Peyer's patch (tissue), 4 donors: ENCODE measurements at regions not wholly inside any gene's neighbourhood (a gene's known extent, or its start where the extent isn't known, plus 50 kb on each side); places are given as distances from the start of the nearest gene placed in this dataset.
A peak's percentile ranks its signal among the peaks of the same experiment; 100 is the strongest.
"Not testable (repeated sequence)": the region's sequence is repeated elsewhere in the genome, so short reads cannot be mapped to it uniquely, and the experiment has no call there.

ENCODE experiments used
- DNase-seq, 3 donors: peaks; one replicate each; pipeline ENCODE4 v3.0.0-alpha.2; 2017 to 2019
- H3K27ac ChIP-seq, 4 donors: fragments of 200-600 bp; sonication (generic); one replicate each; pipeline ENCODE4 v1.5.1; 2016 to 2019
- H3K27me3 ChIP-seq, 2 donors: fragments of 200-600 bp; sonication (generic); one replicate each; pipeline ENCODE4 v1.5.1; 2019
- H3K36me3 ChIP-seq, 3 donors: fragments of 200-600 bp; sonication (generic); one replicate each; pipeline ENCODE4 v1.5.1; 2016 to 2019
- H3K4me1 ChIP-seq, 4 donors: fragments of 200-600 bp; sonication (generic); one replicate each; pipeline ENCODE4 v1.5.1; 2016 to 2019
- H3K4me3 ChIP-seq, 4 donors: fragments of 200-600 bp; sonication (generic); 1 replicate in 3 of 4; 2 replicates in 1 of 4; pipeline ENCODE4 v1.5.1; 2016 to 2019; ENCODE audit warnings: mild to moderate bottlenecking in 1 of 4
- H3K9me3 ChIP-seq, 4 donors: fragments of 200-600 bp; sonication (generic); one replicate each; pipeline ENCODE4 v1.5.1; 2016 to 2019; ENCODE audit warnings: mild to moderate bottlenecking in 1 of 4
- POLR2A ChIP-seq, 2 donors: fragments of 450-650 bp; IDR thresholded peaks; one replicate each; pipeline ENCODE4 v1.5.1; 2017; ENCODE audit warnings: antibody characterized with exemption in 2 of 2, mild to moderate bottlenecking in 2 of 2, moderate library complexity in 2 of 2
- TF ChIP-seq, protein P1 (sequence below), 6 experiments: fragments of 450-650 bp in 4 of 6; fragments of 200-600 bp in 2 of 6; sonication (generic) in 1 of 6; IDR thresholded peaks; one replicate each; pipeline ENCODE4 v1.5.1; 2017 to 2019; ENCODE audit warnings: antibody characterized with exemption in 6 of 6, mild to moderate bottlenecking in 3 of 6, moderate library complexity in 1 of 6

DNA sequence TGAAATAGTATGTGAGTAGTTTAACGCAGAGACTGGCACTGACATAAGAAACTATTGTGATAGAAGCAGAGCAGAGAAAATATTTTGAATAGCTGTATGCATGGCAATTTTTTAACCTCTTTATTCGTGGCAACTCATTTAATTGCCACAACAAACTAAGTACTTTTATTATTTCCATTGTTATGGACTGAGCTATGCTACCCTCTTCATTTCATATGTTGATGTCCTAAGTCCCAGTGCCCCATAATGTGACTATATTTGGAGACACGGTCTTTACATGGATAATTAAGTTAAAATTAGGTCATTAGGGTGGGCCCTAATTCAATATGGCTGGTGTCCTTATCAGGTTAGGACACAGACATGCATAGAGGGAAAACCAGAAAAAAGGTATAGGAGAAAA, 86.1 kb upstream of the PRSS3 start:
- TF ChIP-seq POLR2A (IDR thresholded peaks at IDR 0.05): no peak
- TF ChIP-seq, protein P1, sequence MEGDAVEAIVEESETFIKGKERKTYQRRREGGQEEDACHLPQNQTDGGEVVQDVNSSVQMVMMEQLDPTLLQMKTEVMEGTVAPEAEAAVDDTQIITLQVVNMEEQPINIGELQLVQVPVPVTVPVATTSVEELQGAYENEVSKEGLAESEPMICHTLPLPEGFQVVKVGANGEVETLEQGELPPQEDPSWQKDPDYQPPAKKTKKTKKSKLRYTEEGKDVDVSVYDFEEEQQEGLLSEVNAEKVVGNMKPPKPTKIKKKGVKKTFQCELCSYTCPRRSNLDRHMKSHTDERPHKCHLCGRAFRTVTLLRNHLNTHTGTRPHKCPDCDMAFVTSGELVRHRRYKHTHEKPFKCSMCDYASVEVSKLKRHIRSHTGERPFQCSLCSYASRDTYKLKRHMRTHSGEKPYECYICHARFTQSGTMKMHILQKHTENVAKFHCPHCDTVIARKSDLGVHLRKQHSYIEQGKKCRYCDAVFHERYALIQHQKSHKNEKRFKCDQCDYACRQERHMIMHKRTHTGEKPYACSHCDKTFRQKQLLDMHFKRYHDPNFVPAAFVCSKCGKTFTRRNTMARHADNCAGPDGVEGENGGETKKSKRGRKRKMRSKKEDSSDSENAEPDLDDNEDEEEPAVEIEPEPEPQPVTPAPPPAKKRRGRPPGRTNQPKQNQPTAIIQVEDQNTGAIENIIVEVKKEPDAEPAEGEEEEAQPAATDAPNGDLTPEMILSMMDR (IDR thresholded peaks at IDR 0.05): no peak
- H3K36me3 ChIP-seq: no peaks in the 10 kb centered on the region
- no peak overlapping the region for H3K4me3 ChIP-seq
- no peaks in the 10 kb centered on the region for H3K4me1 ChIP-seq
- no peaks in the 10 kb centered on the region for H3K9me3 ChIP-seq
- no peaks in the 10 kb centered on the region for H3K27me3 ChIP-seq
- no peak overlapping the region for H3K27ac ChIP-seq
- DNase-seq: no peak

GRCh38 chr9:33711418-33711817, 83.9 kb upstream of the PRSS3 start:
- not testable (repeated sequence) for DNase-seq, H3K9me3 ChIP-seq, H3K36me3 ChIP-seq, H3K27me3 ChIP-seq, H3K27ac ChIP-seq, H3K4me3 ChIP-seq, H3K4me1 ChIP-seq

GRCh38 chr9:33714989-33715388, 80.4 kb upstream of the PRSS3 start:
- TF ChIP-seq, protein P1 (IDR thresholded peaks at IDR 0.05): no peak
- TF ChIP-seq POLR2A (IDR thresholded peaks at IDR 0.05): no peak
- H3K36me3 ChIP-seq: no peaks in the 10 kb centered on the region
- no peaks in the 10 kb centered on the region for H3K4me1 ChIP-seq
- DNase-seq: no peak
- no peak overlapping the region for H3K27ac ChIP-seq
- no peaks in the 10 kb centered on the region for H3K27me3 ChIP-seq
- no peak overlapping the region for H3K4me3 ChIP-seq
- H3K9me3 ChIP-seq: no peaks in the 10 kb centered on the region

GRCh38 chr9:33718987-33719386, 76.4 kb upstream of the PRSS3 start:
- Histone ChIP-seq H3K36me3 (no peaks in the 10 kb centered on the region), H3K4me1 (peaks cover 0 to 3% (median 0%) of the 10 kb centered on the region in 4 donors), H3K27ac (no peak overlapping the region), H3K4me3 (no peak overlapping the region), H3K9me3 (no peaks in the 10 kb centered on the region), H3K27me3 (no peaks in the 10 kb centered on the region)
- DNase-seq: no peak
- TF ChIP-seq, protein P1 (IDR thresholded peaks at IDR 0.05): no peak
- no peak for TF ChIP-seq POLR2A (IDR thresholded peaks at IDR 0.05)

DNA sequence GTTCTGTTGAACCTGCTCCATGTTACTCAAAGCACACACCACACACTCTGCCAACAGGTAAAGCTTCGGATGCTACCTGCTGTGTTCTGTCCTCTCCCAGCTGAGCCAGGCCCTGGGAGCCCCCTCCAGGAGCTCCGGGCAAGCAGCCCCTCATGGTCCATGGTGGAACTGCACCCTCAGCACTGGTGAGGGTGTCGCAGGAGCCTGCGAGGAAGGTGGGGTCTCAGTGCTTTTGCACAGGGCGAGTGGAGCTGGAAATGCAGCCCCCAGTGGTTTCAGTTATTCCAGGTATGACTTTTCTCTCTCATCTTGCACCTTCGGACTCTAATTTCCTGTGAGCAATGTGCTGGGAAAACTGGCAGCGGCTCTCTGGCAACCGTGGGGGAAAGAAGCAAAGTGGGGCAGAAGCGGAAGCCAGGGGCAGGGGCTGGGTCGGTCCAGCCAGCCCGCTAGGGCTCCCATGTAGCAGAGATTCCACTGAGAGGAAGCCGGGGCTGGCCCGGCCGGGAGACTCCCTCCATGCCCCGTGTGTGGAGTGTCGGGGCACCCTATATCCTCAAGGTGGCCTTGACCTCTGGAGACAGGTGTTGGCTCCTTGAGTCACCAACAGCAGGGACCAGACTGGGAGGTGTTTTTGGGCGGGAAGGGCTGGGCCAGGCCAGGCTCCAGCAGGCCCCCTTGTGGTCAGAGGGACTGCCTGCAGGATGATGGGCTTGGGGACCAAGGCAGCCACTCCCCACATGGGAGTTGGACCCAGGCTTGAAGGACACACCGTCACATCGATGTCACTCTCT, 75.6 kb upstream of the PRSS3 start:
- H3K9me3 ChIP-seq: no peaks in the 10 kb centered on the region
- H3K4me3 ChIP-seq: no peak overlapping the region
- TF ChIP-seq, protein P1 (IDR thresholded peaks at IDR 0.05): peak in 5 of 6 experiments; percentile 18 to 47 (median 41)
- no peak for TF ChIP-seq POLR2A (IDR thresholded peaks at IDR 0.05)
- H3K27me3 ChIP-seq: no peaks in the 10 kb centered on the region
- no peaks in the 10 kb centered on the region for H3K36me3 ChIP-seq
- peak in 2 of 3 donors; percentile 52 to 53 for DNase-seq
- no peak overlapping the region for H3K27ac ChIP-seq
- peaks cover 0 to 3% (median 0%) of the 10 kb centered on the region in 4 donors for H3K4me1 ChIP-seq

- H3K4me1 ChIP-seq: peaks cover 0 to 3% (median 0%) of the 10 kb centered on the region in 4 donors
- H3K4me3 ChIP-seq: no peak overlapping the region
- TF ChIP-seq POLR2A (IDR thresholded peaks at IDR 0.05): peak in 1 of 2 donors; percentile 21
- TF ChIP-seq, protein P1 (IDR thresholded peaks at IDR 0.05): peak; percentile 95 to 100 (median 100)
- H3K27ac ChIP-seq: no peak overlapping the region
- DNase-seq: peak; percentile 66 to 92 (median 92)
- no peaks in the 10 kb centered on the region for H3K36me3 ChIP-seq
- no peaks in the 10 kb centered on the region for H3K27me3 ChIP-seq
- no peaks in the 10 kb centered on the region for H3K9me3 ChIP-seq
Measured at GRCh38 chr9:33721674-33722358, 73.5 kb upstream of the PRSS3 start.
